HCT116 (cell line): ENCODE measurements at regions not wholly inside any gene's neighbourhood (a gene's known extent, or its start where the extent isn't known, plus 50 kb on each side); places are given as distances from the start of the nearest gene placed in this dataset.

Source experiments
- ATAC-seq: fragments of 200-7000 bp; cut with Tn5 transposase; 2 replicates; pipeline ENCODE4 v1.9.1; 2020; ENCODE audit warnings: mild to moderate bottlenecking, moderate library complexity
- BruUV-seq: library from RNA; stranded (reverse); fragments of 400-500 nt; replicated peaks from 2 replicates; lab custom pipeline; 2021; lab: Mats Ljungman, UMichigan
- CTCF ChIA-PET: fragments of 300-600 bp; sonication (Branson Sonifier 250); formaldehyde crosslinking; loops from one replicate; lab custom pipeline; 2021; ENCODE audit warnings: antibody characterized with exemption; lab: Charles Lee
- POLR2A ChIA-PET: fragments of 300-600, 350-600 bp; sonication (Branson Sonifier 250); formaldehyde crosslinking; loops from one replicate; lab custom pipeline; 2021; ENCODE audit warnings: antibody characterized with exemption; lab: Charles Lee
- RAD21 ChIA-PET, 2 experiments: fragments of 300-600 bp; sonication (Branson Sonifier 250); formaldehyde crosslinking; loops; one replicate each; lab custom pipeline; 2023; ENCODE audit warnings: low total read pairs in 2 of 2; ENCODE audit not compliant: uncharacterized antibody in 2 of 2, unreplicated experiment in 2 of 2, low non-redundant PET in 1 of 2; lab: Charles Lee
- DNase-seq: peaks from one replicate; pipeline ENCODE4 v3.0.0-alpha.2; 2010; ENCODE audit warnings: low read depth, low spot score
- H2AFZ ChIP-seq: fragments of 200-600 bp; shearing (Covaris generic), sonication (generic); 2 replicates; pipeline ENCODE4 v1.6.1; 2017; ENCODE audit warnings: low read depth, mixed run types, mixed read lengths, antibody characterized with exemption, low read length; ENCODE audit not compliant: poor library complexity, severe bottlenecking
- H3K27ac ChIP-seq: 2 replicates; pipeline ENCODE4 v1.5.1; 2012; ENCODE audit warnings: low read depth, low read length
- H3K27me3 ChIP-seq: fragments of 200-600 bp; sonication (generic); 2 replicates; pipeline ENCODE4 v1.6.1; 2016; ENCODE audit warnings: mixed run types, low read length, mixed read lengths; ENCODE audit not compliant: insufficient read depth
- H3K36me3 ChIP-seq, 2 experiments: fragments of 200-500 bp in 1 of 2; fragments of 200-600 bp in 1 of 2; sonication (Bioruptor generic) in 1 of 2; sonication (generic) in 1 of 2; 2 replicates each; pipeline versions ENCODE4 v1.5.1 to v1.6.1; 2014 to 2016; ENCODE audit warnings: low read length in 2 of 2, inconsistent platforms in 1 of 2, mixed read lengths in 1 of 2, mixed run types in 1 of 2; ENCODE audit not compliant: insufficient read depth in 2 of 2, control insufficient read depth in 1 of 2
- H3K4me1 ChIP-seq, 2 experiments: fragments of 200-600 bp in 1 of 2; sonication (generic) in 1 of 2; 2 replicates each; pipeline versions ENCODE4 v1.5.1 to v1.6.1; 2012 to 2017; ENCODE audit warnings: low read length in 2 of 2, inconsistent platforms in 1 of 2, mild to moderate bottlenecking in 1 of 2, mixed read lengths in 1 of 2, mixed run types in 1 of 2, moderate library complexity in 1 of 2; ENCODE audit not compliant: insufficient read depth in 2 of 2, control insufficient read depth in 1 of 2
- H3K4me2 ChIP-seq: fragments of 200-600 bp; sonication (generic); 2 replicates; pipeline ENCODE4 v1.6.1; 2017; ENCODE audit warnings: mixed run types, low read length, mixed read lengths
- H3K4me3 ChIP-seq, 2 experiments: fragments of 200-600 bp in 1 of 2; sonication (generic) in 1 of 2; replicated peaks in 1 of 2; 2 replicates each; pipeline ENCODE4 v1.5.1; 2011 to 2016; ENCODE audit warnings: low read length in 2 of 2, control low read depth in 1 of 2, low read depth in 1 of 2, mild to moderate bottlenecking in 1 of 2, mixed read lengths in 1 of 2, mixed run types in 1 of 2
- H3K79me2 ChIP-seq: fragments of 200-600 bp; sonication (generic); 2 replicates; pipeline ENCODE4 v1.6.1; 2017; ENCODE audit warnings: mild to moderate bottlenecking, mixed run types, low read length, moderate library complexity, mixed read lengths; ENCODE audit not compliant: insufficient read depth
- H3K9ac ChIP-seq: fragments of 200-600 bp; sonication (generic); 2 replicates; pipeline ENCODE4 v1.6.1; 2016; ENCODE audit warnings: low read length, mixed read lengths
- H3K9me2 ChIP-seq: fragments of 200-600 bp; sonication (generic), shearing (Covaris generic); 2 replicates; pipeline ENCODE4 v1.6.1; 2017; ENCODE audit warnings: mixed run types, mild to moderate bottlenecking, moderate library complexity; ENCODE audit not compliant: insufficient read depth
- H3K9me3 ChIP-seq, 2 experiments: fragments of 200-500 bp in 1 of 2; fragments of 200-600 bp in 1 of 2; sonication (Bioruptor generic) in 1 of 2; sonication (generic) in 1 of 2; 2 replicates each; pipeline ENCODE4 v1.6.1; 2014 to 2017; ENCODE audit warnings: low read length in 2 of 2, mixed read lengths in 2 of 2, inconsistent platforms in 1 of 2, low read depth in 1 of 2, mild to moderate bottlenecking in 1 of 2, mixed run types in 1 of 2, moderate library complexity in 1 of 2; ENCODE audit not compliant: control insufficient read depth in 1 of 2, insufficient read depth in 1 of 2
- H4K20me1 ChIP-seq: fragments of 200-600 bp; sonication (generic), shearing (Covaris generic); 2 replicates; pipeline ENCODE4 v1.6.1; 2017; ENCODE audit warnings: mixed run types, mild to moderate bottlenecking, moderate library complexity; ENCODE audit not compliant: insufficient read depth
- EZH2 ChIP-seq: fragments of 200-600 bp; sonication (generic); IDR thresholded peaks from 2 replicates; pipeline ENCODE4 v1.6.1; 2017; ENCODE audit warnings: antibody characterized with exemption, mixed run types
- EZH2phosphoT487 ChIP-seq: fragments of 200-600 bp; IDR thresholded peaks from 2 replicates; pipeline ENCODE4 v1.6.1; 2018; ENCODE audit warnings: antibody characterized with exemption, borderline replicate concordance
- JUND ChIP-seq: IDR thresholded peaks from 2 replicates; pipeline ENCODE4 v1.6.1; 2012
- intact Hi-C: fragments of 100-400 bp; cut with micrococcal nuclease; formaldehyde crosslinking; loops from 2 replicates; pipeline ENCODE4 v1.10.0; 2022
- TF ChIP-seq, protein P1 (sequence below), 3 experiments: fragments of 200-600 bp in 1 of 3; sonication (generic) in 1 of 3; IDR thresholded peaks in 2 of 3; conservative IDR thresholded peaks in 1 of 3; 2 replicates each; pipeline ENCODE4 v1.5.1; 2012 to 2017; ENCODE audit warnings: low read depth in 2 of 3, low read length in 2 of 3, antibody characterized with exemption in 1 of 3, borderline replicate concordance in 1 of 3, control low read depth in 1 of 3, mild to moderate bottlenecking in 1 of 3, mixed read lengths in 1 of 3, mixed run types in 1 of 3, moderate library complexity in 1 of 3; ENCODE audit not compliant: insufficient read depth in 1 of 3
- TF ChIP-seq, protein P2 (sequence below): IDR thresholded peaks from 2 replicates; pipeline ENCODE4 v1.6.1; 2012
- TF ChIP-seq, protein P3 (sequence below): IDR thresholded peaks from 2 replicates; pipeline ENCODE4 v1.6.1; 2012; ENCODE audit warnings: low read depth

DNA sequence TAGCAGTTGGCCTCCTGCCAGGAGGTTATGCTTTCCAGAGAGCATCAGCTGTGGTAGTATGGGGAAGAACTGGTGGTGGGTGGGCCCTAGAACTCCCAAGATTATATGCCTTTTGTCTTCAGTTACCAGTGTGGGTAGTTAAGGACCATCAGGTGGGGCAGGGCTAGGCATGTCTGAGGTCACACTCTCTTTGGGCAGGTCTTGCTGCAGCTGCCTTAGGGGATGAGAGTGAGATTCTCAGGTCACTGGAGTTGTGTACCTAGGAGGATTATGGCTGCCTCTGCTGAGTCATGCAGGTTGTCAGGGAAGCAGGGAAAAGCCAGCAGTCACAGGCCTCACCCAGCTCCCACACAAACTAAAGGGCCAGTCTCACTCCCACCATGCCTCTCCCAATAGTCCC lies 172.9 kb upstream of the GYPA start (continued):
- TF ChIP-seq, protein P1, sequence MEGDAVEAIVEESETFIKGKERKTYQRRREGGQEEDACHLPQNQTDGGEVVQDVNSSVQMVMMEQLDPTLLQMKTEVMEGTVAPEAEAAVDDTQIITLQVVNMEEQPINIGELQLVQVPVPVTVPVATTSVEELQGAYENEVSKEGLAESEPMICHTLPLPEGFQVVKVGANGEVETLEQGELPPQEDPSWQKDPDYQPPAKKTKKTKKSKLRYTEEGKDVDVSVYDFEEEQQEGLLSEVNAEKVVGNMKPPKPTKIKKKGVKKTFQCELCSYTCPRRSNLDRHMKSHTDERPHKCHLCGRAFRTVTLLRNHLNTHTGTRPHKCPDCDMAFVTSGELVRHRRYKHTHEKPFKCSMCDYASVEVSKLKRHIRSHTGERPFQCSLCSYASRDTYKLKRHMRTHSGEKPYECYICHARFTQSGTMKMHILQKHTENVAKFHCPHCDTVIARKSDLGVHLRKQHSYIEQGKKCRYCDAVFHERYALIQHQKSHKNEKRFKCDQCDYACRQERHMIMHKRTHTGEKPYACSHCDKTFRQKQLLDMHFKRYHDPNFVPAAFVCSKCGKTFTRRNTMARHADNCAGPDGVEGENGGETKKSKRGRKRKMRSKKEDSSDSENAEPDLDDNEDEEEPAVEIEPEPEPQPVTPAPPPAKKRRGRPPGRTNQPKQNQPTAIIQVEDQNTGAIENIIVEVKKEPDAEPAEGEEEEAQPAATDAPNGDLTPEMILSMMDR (IDR thresholded peaks at IDR 0.05 in 2 of 3, conservative IDR thresholded peaks at IDR 0.05 in 1 of 3; ENCODE audit: borderline replicate concordance in 1 of 3, insufficient read depth in 1 of 3, low read depth in 2 of 3, low read length in 2 of 3) = no peak
- TF ChIP-seq EZH2 = no peak
- TF ChIP-seq, protein P2, sequence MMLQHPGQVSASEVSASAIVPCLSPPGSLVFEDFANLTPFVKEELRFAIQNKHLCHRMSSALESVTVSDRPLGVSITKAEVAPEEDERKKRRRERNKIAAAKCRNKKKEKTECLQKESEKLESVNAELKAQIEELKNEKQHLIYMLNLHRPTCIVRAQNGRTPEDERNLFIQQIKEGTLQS = no peak
- TF ChIP-seq, protein P3, sequence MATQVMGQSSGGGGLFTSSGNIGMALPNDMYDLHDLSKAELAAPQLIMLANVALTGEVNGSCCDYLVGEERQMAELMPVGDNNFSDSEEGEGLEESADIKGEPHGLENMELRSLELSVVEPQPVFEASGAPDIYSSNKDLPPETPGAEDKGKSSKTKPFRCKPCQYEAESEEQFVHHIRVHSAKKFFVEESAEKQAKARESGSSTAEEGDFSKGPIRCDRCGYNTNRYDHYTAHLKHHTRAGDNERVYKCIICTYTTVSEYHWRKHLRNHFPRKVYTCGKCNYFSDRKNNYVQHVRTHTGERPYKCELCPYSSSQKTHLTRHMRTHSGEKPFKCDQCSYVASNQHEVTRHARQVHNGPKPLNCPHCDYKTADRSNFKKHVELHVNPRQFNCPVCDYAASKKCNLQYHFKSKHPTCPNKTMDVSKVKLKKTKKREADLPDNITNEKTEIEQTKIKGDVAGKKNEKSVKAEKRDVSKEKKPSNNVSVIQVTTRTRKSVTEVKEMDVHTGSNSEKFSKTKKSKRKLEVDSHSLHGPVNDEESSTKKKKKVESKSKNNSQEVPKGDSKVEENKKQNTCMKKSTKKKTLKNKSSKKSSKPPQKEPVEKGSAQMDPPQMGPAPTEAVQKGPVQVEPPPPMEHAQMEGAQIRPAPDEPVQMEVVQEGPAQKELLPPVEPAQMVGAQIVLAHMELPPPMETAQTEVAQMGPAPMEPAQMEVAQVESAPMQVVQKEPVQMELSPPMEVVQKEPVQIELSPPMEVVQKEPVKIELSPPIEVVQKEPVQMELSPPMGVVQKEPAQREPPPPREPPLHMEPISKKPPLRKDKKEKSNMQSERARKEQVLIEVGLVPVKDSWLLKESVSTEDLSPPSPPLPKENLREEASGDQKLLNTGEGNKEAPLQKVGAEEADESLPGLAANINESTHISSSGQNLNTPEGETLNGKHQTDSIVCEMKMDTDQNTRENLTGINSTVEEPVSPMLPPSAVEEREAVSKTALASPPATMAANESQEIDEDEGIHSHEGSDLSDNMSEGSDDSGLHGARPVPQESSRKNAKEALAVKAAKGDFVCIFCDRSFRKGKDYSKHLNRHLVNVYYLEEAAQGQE = no peak

DNA sequence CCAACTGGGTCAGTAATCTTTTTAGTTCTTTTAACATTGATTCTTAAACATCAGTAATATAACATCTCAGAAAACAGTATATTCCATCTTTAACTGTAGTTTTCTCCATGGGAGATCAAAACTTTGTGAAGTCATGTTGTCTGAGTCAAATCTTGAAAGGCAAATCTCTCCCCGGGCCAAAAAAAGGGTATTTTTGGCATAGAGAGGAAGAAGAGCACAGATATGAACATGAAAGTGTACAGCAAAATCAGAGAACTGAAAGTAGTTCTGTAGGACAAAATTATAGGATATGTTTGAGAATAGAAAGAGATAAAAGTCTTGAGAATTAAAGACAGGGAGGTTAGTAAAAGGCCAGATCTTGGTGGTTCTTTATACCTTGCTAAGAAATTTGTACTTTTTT lies 176.4 kb upstream of the GYPA start:
- Histone ChIP-seq H3K27ac (no peak overlapping the region), H3K27me3 (no peaks in the 10 kb centered on the region), H3K4me3 (no peak overlapping the region), H3K36me3 (no peaks in the 10 kb centered on the region), H3K79me2 (no peaks in the 10 kb centered on the region), H3K9me3 (0 out of 4 replicates have a peak, but pooled peaks cover 0 to 6% of the 10 kb centered on the region in 2 experiments), H3K4me1 (no peaks in the 10 kb centered on the region), H3K4me2 (no peak overlapping the region), H3K9ac (no peak overlapping the region), H2AFZ (no peak overlapping the region), H4K20me1 (no peaks in the 10 kb centered on the region), H3K9me2 (no peaks in the 10 kb centered on the region)
- DNase-seq = no peak
- intact Hi-C loops = no loop called here
- TF ChIP-seq JUND (no peak), EZH2phosphoT487 (no peak)
- no TSS peak for BruUV-seq
- ATAC-seq = no peak
- ChIA-PET CTCF (no interaction called here), POLR2A (no interaction called here), RAD21 (no interaction called here)
